ENCODE measurements at regions not wholly inside any gene's neighbourhood (a gene's known extent, or its start where the extent isn't known, plus 50 kb on each side); places are given as distances from the start of the nearest gene placed in this dataset.

GRCh38 chr10:123494301-123494808 lies 171.8 kb upstream of the GPR26 start:
- TF ChIP-seq CTCF (IDR thresholded peaks at IDR 0.05) (no peak), POLR2A (IDR thresholded peaks at IDR 0.05) (no peak)

Measured in sigmoid colon (tissue), 3 donors.